HG03378 (cell line): ENCODE measurements at regions not wholly inside any gene's neighbourhood (a gene's known extent, or its start where the extent isn't known, plus 50 kb on each side); places are given as distances from the start of the nearest gene placed in this dataset.
"Not testable (repeated sequence)": the region's sequence is repeated elsewhere in the genome, so short reads cannot be mapped to it uniquely, and the experiment has no call there.

ENCODE experiments used
- ATAC-seq: cut with Tn5 transposase; IDR thresholded peaks from one replicate; pipeline ENCODE4 v1.9.1; 2021; ENCODE audit warnings: mild to moderate bottlenecking, moderate library complexity; ENCODE audit not compliant: unreplicated experiment

DNA sequence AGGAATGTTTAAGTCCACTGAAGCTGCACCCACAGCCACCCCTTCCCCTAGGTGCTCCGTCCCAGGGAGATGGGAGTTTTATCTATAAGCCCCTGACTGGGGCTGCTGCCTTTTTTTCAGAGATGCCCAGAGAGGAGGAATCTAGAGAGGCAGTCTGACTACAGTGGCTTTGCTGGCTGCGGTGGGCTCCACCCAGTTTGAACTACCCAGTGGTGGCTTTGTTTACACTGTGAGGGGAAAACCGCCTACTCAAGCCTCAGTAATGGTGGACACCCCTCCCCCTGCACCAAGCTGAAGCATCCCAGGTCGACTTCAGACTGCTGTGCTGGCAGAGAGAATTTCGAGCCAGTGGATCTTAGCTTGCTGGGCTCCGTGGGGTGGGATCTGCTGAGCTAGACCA is 298.0 kb downstream of the PLK2 start:
- ATAC-seq: not testable (repeated sequence)

DNA sequence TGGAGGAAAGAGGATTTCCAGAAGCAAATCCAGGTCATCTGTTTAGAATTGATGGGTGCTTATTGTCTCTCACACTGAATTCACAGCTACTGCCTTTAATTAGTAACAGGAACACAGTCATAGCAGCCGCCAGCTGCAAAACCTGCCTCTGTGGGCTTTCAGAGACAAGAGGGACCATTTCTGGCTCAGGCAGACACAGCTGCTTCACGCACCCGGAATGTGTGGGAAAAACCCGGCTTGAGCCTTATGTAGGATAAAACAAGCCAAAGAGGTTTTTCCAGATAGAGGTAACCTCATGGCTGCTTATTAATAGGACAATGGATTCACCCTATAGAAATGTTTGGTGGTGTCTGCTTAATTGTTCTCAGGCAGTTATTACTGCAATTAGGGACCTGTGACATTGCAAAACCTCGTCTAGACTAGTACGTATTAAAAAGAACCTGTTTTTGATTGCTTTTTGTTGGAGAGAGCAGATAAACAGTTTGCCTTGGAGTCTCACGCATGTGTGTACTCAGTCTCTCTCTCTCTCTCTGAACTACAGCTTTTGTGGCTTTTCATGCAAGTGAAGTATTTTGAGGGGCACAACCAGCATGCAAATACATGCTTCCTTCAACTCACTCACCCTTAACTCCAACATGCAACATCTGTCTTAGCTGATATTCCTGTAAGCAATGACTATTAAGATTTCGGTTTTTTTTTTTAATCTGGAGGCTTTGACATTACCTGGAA is 302.7 kb downstream of the PLK2 start:
- ATAC-seq: no peak

DNA sequence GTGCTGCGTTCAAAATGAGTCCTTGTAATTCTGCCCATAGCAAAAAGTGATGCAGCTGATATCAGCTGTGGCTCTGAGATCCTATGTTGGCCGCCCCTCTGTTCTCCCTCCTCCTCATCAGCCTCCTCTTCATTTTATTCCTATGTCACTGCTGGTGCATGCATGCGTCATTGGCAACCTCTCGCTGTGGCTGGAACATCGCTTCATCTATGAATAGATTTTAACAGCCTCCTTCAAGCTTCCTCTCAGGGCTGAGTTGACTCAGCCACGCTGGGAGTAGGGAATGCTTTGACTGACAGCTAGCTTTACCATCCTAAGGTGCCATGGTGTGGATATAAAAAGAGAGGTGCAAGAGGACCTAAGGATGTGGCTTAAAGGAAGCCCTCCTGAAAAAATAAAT is 303.5 kb downstream of the PLK2 start:
- ATAC-seq: no peak

DNA sequence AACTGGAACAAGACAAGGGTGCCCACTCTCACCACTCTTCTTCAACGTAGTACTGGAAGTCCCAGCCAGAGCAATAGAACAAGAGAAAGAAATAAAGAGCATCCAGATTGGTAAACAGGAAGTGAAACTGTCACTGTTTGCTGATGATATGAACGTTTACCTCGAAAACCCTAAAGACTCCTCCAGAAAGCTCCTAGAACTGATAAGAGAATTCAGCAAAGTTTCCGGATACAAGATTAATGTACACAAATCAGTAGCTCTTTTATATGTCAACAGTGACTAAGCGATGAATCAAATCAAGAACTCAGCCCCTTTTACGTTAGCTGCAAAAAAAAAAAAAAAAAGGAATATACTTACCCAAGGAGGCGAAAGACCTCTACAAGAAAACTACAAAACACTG is 306.6 kb downstream of the PLK2 start:
- no peak for ATAC-seq

DNA sequence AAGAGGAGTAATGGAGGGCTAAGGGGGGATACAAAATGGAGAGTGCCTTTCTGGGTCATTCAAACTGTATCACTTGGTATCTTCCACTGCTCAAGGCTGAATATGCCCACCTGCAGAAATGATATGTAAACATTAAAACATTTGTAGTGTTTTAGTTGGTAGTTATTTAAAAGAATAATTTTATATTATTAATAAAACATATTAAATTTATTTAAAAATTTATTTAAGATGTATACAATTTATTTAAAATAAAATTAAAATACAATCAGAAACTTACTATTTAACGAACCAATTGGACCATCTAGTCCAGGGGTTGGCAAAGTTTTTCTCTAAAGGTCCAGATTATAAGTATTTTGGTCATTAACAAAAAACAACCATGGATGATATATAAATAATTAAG is 308.5 kb downstream of the PLK2 start:
- no peak for ATAC-seq

DNA sequence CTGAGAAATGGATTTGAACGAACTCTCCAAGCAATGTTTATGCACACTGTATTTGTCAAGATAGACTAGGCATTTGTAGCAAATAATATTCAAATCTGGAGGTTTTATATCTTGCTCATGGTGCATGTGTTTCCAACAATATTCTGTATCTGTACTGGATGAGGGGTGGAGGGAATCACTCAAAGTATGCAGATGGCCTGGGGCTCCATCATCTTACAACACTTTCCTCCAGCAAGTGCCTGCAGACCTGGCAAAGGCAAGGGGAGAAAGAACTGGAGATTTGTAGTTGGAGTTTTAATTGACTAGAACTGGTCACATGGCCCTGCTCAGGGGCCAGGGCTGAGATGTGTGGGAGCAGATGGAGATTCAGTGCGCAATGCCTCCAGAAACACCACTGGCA is 309.0 kb downstream of the PLK2 start:
- ATAC-seq: no peak

DNA sequence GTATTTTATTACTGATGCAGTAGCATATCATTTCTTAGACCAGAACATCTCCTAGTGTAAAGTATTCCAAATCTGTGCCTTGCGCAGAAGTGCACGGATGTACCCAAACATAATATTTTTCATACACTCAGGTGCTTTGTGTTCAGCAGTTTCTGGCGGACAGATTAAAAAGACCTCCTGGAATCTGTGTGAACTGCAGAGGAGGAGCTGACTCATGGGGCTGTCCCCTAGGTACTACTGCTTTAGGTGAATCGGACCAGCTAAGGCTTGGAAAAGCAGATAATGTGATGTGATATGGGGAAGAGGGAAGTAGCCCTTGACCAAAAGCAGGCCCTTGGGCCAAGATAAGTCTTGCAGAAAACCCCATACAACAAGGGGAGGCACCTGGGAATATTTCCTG is 310.1 kb downstream of the PLK2 start:
- no peak for ATAC-seq

DNA sequence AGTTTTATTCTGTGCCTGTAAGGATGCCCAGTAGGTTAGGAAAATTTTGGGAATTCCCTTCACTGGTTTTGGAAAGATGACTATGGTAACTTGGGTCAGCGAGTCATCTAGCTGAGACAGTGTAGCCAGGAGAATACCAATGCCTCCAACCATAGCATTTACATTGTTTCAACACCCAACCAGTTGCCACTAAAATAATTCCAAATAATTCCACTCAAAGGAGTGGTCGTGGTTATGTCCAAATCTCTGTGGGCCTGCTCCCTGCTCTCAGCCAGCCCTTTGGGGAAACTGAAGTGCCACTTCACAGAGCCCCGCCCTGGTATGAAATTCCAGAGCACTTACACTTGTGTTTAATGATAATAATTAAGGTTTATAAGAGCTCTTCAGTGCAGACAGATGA is 310.5 kb downstream of the PLK2 start:
- ATAC-seq: no peak

DNA sequence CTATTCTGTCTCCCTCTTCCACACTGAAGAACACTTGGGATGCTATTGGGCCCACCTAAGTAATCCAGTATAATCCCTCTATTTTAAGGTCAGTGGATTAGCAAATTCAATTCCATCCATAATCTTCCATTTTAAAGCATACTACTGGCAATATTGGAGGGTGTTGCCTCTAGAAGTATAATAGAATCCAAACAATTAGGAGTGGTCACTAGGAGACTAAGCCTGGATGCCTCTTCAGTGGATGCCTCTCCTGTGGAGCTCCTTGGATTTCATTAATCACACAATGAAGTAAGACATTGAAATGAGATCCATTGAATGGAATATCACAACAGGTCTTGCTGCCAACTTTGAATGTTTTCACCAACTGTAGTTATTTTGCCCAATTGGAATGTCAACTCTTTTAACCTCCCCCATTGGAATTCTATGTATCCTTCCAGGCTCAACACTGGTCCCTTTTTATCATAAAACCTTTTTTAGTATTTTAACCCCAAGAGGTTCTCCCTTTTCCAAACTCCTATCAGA is 311.6 kb downstream of the PLK2 start:
- ATAC-seq: no peak

DNA sequence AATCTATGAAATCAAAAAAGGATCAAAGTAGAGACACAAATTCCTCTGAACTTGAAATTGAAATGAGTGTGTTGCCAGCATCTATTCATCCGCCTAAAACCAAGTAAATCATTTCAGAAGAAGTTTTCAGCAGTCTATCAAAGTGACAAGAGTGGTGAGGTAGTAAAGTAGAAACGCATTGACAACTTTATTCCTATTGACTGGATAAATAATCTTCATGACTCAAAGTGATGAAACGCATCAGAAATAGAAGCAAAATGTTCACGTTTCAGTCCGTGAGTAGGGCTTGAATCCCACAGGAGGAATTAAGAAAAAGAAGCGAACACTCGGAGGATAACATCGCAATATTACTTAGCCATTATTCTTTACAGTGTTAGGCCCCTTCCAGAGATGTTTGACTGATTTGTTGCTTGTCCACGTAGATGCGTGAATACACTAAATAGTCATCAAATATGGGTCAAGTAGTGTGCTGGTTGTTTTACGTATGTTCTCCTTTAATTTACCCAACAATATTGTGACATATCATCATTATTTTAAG is 314.4 kb downstream of the PLK2 start:
- ATAC-seq: no peak

DNA sequence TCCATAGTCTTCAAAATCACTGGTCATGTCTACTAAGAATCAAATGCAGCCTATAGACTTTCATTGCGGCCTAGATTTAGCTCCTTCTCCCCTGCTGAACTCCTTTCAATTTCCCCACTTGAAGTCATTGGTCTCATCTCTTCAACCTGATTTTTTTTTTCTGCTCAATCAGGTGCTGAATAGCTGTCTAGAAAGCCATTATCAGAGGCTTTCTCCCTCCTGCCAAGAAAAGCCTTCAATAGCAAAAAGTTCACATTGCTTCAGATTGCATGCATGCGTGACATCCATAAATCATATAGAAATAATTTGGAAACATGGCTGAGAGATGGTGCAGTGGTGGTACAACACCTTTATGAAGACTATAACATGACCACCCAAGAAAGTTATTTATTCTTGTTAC is 316.2 kb downstream of the PLK2 start:
- no peak for ATAC-seq

DNA sequence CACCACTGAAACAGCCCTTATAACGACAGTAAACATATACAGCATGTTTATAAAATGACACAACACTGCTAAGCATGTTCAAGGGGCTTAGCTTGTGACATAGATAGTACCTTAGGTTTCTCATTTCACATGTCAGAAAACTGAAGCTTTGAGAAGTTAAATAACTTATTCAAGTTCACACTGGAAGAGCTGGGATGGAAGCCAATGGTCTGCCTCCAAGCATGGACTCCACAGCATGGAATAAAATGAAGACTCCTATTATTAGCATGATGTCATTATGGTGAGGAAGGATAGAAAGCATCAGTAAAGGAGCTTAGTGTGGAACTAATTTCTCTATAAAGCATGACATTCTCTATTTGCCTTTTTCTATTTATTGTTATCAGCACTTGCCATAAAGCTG is 316.7 kb downstream of the PLK2 start:
- ATAC-seq: no peak

DNA sequence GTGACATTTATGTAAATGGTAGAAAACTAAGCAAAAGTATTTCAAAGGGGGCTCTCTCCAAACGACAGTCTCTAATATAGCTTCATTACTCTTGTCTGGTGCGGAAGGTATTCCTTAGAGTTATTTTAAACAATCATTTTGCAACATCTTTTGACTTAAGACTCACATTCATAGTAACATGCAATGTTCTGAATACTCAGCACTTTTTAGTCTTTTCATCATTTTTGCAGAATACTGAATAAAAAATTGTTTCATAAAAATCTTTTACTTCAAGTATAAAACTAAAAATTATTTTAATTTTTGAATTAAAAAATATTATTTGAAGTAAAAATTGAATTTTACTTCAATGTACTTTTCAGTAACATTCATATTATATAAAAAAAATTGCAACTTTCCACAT is 321.1 kb downstream of the PLK2 start:
- no peak for ATAC-seq

DNA sequence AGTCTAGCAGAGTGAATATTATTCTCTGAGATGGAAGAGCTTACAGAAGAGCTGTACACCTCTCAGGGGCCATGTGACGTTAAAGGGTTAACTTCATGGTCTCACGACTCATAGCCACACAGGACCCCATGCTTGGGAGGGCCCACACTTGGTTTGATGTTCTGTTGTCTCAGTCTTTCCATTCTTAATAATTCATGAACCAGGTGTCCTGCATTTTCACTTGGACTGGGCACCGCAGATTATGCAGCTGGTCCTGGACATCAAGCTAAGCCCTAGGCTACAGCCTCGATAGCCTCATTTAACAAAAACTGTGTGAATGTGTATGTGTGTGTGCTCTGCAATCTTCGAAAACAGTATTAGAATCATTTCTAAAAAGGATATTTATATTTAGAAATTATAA is 323.5 kb downstream of the PLK2 start:
- ATAC-seq: no peak

DNA sequence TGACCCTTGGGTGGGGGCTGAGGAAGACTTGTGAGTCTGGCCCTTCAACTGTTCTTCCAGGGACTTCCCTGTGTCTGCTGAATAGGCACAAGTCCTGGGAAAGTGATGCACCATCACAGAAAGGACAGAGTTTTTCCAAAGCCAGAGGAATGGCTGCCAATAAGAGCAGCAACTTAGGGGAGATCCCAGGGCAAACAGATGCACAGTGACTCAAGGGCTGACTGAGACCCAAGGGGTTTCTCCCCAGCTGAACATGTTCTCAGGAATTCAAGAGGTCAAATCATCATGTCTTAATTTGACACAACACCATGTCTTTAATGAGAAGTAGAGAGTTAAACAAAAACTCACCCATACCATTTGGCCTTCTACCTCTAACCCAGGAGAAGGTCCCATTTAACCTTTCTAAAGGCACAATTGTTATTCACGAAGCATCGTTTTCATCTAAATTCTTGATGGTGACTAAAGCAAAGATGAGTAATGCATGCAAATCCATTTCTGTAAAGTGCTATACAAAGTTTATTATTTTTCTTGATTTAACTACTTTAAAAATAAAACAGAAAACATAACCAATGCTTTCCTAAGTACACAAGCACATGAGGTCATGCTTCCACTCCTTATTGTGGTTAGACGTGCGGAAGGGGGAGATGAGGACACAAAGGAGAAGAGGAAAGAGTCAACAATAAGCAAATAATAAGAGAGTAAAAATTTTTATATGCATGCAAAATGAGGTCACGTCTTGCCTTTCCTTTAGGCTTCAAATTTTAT is 324.1 kb downstream of the PLK2 start:
- no peak for ATAC-seq

DNA sequence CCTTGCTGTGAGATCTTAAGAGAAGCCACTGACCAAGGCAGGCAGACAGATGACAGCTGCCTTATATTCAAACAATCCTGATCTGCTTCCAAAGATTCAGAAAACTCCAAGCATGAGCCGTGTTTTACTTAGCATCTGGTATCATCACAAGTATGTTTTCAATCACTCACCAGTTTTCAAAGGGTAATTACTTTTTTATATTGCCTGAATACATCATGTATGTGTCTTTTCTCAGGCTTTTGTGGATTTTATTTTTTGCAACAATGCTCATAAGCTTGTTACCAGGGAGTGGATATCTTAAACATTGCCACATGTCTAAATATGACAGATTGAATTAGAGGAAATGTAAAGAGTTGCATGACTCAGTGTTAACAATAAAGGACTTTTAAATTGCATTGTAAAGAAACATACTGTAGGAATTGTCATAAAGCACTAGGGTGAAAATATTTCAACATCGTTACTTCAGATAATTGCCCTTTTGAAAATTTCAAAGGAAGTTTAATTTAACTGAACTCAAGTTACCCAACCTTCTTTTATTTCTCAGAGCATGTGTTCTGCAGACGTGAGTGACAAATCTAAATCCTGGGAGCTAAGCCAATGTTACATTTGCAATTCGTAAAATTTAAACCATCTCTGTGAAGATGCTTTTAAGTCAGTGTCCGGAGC is 326.1 kb downstream of the PLK2 start:
- no peak for ATAC-seq

DNA sequence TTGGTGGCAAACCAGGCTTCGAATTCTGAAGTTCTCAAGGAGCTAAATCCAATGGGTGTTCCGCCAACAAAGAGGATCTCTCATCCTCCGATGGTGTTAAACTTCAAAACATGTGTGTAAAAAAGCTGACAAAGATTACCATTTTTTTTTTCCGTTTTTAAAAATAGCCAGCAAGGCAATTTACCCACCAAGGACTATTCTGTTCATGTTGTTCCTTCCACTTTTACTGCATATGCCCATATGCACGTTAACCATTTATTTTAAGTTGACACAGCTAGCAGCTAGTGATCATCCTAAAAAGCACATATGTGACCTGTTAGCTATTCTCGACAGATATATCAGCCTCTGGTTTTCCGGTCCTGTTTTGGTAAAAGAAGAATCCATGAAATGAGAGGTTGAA is 326.7 kb downstream of the PLK2 start:
- ATAC-seq: no peak

DNA sequence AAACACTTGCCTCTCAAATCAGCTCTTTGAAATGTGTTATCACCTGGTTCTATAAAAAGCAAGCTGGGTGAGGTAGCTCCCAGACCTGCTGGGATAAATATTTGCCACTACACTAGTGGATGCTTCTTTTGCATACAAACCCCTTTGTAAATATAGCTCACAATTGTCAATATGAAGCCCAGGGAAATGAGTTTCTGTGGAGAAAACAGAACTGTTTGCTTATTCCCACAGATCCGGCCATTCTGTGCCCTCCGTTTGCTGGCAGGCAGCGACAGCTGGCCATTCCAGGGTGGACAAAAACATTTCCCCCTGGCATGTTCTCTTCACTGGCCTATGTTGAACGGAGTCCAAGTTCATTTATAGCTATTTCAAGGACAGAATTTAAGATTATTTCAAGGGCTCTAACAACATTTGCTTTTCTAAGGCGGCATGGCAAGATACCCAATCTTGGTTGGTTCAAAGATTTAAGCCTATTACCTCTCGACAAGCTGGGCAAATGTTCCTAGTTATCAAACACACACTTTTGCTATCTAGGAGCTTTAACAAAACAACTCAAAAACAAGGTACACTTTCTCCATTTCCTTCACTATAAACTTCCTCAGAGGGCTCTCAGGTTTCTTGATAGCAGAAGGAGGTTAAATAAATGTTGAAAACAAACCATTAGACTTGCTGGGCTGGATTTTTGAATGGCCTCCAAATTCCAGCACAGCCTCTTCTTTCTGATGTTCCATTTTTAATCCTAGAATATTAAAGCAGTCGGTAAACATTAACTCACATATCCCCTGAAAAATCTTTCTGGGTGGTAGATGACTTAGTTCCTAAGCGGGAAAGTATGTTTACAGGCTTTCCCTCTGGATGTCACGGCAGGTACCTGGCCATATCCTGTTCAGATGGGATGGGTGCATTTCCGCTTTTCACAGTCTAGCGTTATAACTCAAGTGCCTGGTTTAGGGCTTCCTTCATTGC is 332.3 kb downstream of the PLK2 start:
- ATAC-seq: no peak

DNA sequence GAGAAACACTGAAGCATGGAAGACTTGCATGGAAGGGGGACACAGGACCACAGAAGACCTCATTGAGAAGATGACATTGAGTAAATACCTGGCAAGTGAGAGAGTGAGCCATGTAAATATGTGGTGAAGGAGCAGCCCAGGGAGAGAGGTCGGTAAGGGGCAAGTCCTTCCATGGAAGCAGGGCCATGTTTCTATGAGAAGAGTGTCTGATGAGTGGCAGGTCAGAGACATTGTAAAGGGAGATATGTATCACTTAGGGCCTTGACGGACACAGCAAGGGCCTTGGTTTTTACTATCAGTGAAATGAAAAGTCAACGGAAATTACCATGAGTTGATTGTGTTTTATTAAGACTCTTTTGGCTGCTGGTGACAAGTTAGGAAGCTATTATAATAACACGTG is 336.4 kb downstream of the PLK2 start:
- no peak for ATAC-seq

DNA sequence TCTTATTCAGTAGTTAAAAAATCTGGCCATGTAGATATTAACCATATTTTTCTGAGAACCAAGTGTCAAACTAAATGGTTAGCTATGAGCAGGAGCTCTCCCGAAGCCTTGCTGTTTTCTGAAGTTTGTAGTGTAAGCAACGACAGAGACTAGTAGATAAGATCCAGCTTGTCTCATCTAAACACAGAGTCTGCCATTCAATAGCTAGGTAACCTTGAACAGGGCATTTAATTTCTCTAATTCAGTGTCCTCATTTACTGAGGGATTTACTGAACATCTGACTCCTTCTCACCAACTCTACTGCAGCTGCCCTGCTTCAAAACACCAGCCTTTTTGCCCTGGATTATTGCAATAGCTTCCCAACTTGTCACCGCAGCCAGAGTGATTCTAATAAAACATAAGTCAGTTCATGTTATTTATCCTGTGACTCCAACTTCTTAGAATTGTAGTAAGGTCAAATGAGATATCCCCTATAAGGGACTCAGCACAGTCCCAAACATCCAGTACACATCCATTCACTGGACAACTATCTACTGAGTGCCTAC is 337.0 kb downstream of the PLK2 start:
- no peak for ATAC-seq
